HUES48 (cell line): ENCODE measurements at regions not wholly inside any gene's neighbourhood (a gene's known extent, or its start where the extent isn't known, plus 50 kb on each side); places are given as distances from the start of the nearest gene placed in this dataset.

Source experiments
- H3K27ac ChIP-seq: one replicate; pipeline ENCODE4 v1.7.0; 2013; ENCODE audit warnings: low read depth, low read length, inconsistent platforms
- H3K27me3 ChIP-seq: 2 replicates; pipeline ENCODE4 v1.6.1; 2013; ENCODE audit warnings: mild to moderate bottlenecking, low read length; ENCODE audit not compliant: control insufficient read depth, insufficient read depth
- H3K36me3 ChIP-seq: 2 replicates; pipeline ENCODE4 v1.6.1; 2013; ENCODE audit warnings: low read length; ENCODE audit not compliant: control insufficient read depth, insufficient read depth
- H3K4me1 ChIP-seq: 2 replicates; pipeline ENCODE4 v1.6.1; 2013; ENCODE audit warnings: mild to moderate bottlenecking, low read length; ENCODE audit not compliant: control insufficient read depth, insufficient read depth
- H3K4me3 ChIP-seq: 2 replicates; pipeline ENCODE4 v1.5.1; 2013; ENCODE audit warnings: mild to moderate bottlenecking, low read depth, low read length
- H3K9ac ChIP-seq: 2 replicates; pipeline ENCODE4 v1.6.1; 2013; ENCODE audit warnings: mild to moderate bottlenecking, low read depth, low read length, moderate library complexity
- H3K9me3 ChIP-seq: 2 replicates; pipeline ENCODE4 v1.6.1; 2013; ENCODE audit warnings: low read length; ENCODE audit not compliant: control insufficient read depth, insufficient read depth

GRCh38 chr16:73387979-73388378 is 340.1 kb upstream of the ZFHX3 start:
- no peak overlapping the region for H3K27ac ChIP-seq
- H3K4me1 ChIP-seq = peaks cover 2% of the 10 kb centered on the region
- H3K27me3 ChIP-seq = no peaks in the 10 kb centered on the region
- no peaks in the 10 kb centered on the region for H3K9me3 ChIP-seq
- no peak overlapping the region for H3K4me3 ChIP-seq
- H3K9ac ChIP-seq = no peak overlapping the region
- no peaks in the 10 kb centered on the region for H3K36me3 ChIP-seq

GRCh38 chr16:73385696-73386095 is 337.8 kb upstream of the ZFHX3 start:
- Histone ChIP-seq H3K27ac (no peak overlapping the region), H3K9ac (no peak overlapping the region)

GRCh38 chr16:73384506-73385089 is 336.7 kb upstream of the ZFHX3 start:
- H3K27ac ChIP-seq = no peak overlapping the region
- peaks cover 5% of the 10 kb centered on the region for H3K4me1 ChIP-seq
- H3K4me3 ChIP-seq = no peak overlapping the region
- no peak overlapping the region for H3K9ac ChIP-seq
- H3K36me3 ChIP-seq = no peaks in the 10 kb centered on the region
- H3K9me3 ChIP-seq = no peaks in the 10 kb centered on the region
- no peaks in the 10 kb centered on the region for H3K27me3 ChIP-seq

More at GRCh38 chr16:73385696-73386095, 337.8 kb upstream of the ZFHX3 start:
- peaks cover 5% of the 10 kb centered on the region for H3K4me1 ChIP-seq
- no peak overlapping the region for H3K4me3 ChIP-seq
- no peaks in the 10 kb centered on the region for H3K36me3 ChIP-seq
- no peaks in the 10 kb centered on the region for H3K27me3 ChIP-seq
- H3K9me3 ChIP-seq = no peaks in the 10 kb centered on the region

DNA sequence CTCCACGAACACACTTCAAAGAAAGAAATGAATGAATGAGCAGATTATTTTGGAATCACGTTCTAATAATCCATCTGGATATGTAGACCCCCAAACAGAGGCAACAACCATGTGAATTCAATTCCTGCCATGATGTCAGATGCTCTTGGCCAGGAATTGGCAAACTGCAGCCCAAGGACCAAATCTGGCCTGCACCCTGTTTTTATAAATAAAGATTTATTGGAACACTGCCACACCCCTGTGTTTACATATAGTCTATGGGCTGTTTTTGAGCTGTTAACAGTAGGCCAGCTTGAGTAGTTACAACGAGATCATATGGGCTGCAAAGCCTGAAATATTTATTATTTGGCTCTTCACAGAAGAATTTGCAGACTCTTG is 336.0 kb upstream of the ZFHX3 start:
- Histone ChIP-seq H3K4me3 (no peak overlapping the region), H3K9ac (no peak overlapping the region), H3K9me3 (no peaks in the 10 kb centered on the region), H3K27me3 (no peaks in the 10 kb centered on the region), H3K36me3 (no peaks in the 10 kb centered on the region), H3K27ac (no peak overlapping the region), H3K4me1 (peaks cover 5% of the 10 kb centered on the region)

- H3K27ac ChIP-seq = no peak overlapping the region
- no peak overlapping the region for H3K9ac ChIP-seq
- no peaks in the 10 kb centered on the region for H3K27me3 ChIP-seq
- no peak overlapping the region for H3K4me3 ChIP-seq
- H3K36me3 ChIP-seq = no peaks in the 10 kb centered on the region
- H3K4me1 ChIP-seq = peaks cover 5% of the 10 kb centered on the region
- no peaks in the 10 kb centered on the region for H3K9me3 ChIP-seq
Observed at GRCh38 chr16:73383195-73383987, 335.5 kb upstream of the ZFHX3 start.

- H3K36me3 ChIP-seq = no peaks in the 10 kb centered on the region
- no peak overlapping the region for H3K27ac ChIP-seq
- no peak overlapping the region for H3K4me3 ChIP-seq
- H3K4me1 ChIP-seq = peaks cover 5% of the 10 kb centered on the region
- H3K27me3 ChIP-seq = no peaks in the 10 kb centered on the region
- no peaks in the 10 kb centered on the region for H3K9me3 ChIP-seq
- H3K9ac ChIP-seq = no peak overlapping the region
Observed at GRCh38 chr16:73378471-73378870, 330.5 kb upstream of the ZFHX3 start.

- Histone ChIP-seq H3K4me1 (no peaks in the 10 kb centered on the region), H3K36me3 (no peaks in the 10 kb centered on the region), H3K9me3 (no peaks in the 10 kb centered on the region), H3K27me3 (no peaks in the 10 kb centered on the region), H3K9ac (no peak overlapping the region), H3K4me3 (no peak overlapping the region), H3K27ac (no peak overlapping the region)
Observed at GRCh38 chr16:73371584-73372319, 323.8 kb upstream of the ZFHX3 start.

DNA sequence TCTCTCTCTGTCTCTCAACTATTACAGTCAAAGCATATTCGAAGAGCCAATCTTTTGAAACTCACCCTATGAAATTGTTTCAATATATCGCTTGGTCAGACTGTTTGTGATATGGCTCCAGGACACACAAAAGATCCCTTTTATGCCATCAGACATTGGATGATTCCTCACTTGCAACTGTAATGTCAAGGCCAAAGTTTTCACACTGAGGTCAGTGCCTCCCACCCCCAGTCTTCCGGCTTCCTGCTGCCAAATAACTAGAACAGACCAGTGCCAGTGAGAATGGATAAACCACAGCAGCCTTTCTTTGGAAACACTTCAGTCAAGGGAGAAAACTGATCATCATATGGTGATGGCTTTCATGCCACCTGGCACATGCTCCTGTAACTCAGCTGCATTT is 321.9 kb upstream of the ZFHX3 start:
- no peak overlapping the region for H3K27ac ChIP-seq
- no peaks in the 10 kb centered on the region for H3K4me1 ChIP-seq
- H3K27me3 ChIP-seq = no peaks in the 10 kb centered on the region
- H3K9me3 ChIP-seq = no peaks in the 10 kb centered on the region
- H3K9ac ChIP-seq = no peak overlapping the region
- no peak overlapping the region for H3K4me3 ChIP-seq
- no peaks in the 10 kb centered on the region for H3K36me3 ChIP-seq

GRCh38 chr16:73368715-73369114 is 320.8 kb upstream of the ZFHX3 start:
- H3K36me3 ChIP-seq = no peaks in the 10 kb centered on the region
- H3K4me1 ChIP-seq = no peaks in the 10 kb centered on the region
- H3K27me3 ChIP-seq = no peaks in the 10 kb centered on the region
- no peak overlapping the region for H3K9ac ChIP-seq
- H3K4me3 ChIP-seq = no peak overlapping the region
- H3K9me3 ChIP-seq = no peaks in the 10 kb centered on the region
- H3K27ac ChIP-seq = no peak overlapping the region

DNA sequence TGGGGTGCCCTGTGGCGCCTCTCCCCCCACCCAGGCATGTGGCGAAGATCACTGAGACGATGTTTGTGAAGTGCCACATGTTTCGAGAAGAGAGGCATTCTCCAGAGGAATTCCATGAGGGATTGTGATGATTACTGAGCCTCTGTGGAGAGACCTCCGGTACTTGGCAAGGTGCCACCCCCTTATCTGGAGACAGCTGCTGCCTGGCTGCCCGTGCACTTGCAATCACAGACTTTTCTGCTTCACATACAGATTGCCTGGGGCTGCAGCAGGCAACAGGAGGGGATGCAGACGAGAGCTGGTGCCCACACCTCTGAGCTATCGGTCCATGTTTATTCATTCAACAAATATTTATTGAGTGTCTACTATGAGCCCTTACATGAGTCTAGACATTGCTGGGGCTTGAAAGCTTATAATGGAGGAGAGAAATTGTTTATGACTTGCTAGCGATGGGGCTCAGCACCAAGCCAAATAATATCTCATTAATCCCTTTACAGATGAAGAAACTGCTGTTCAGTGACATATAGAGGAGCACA is 317.2 kb upstream of the ZFHX3 start:
- H3K36me3 ChIP-seq = no peaks in the 10 kb centered on the region
- no peaks in the 10 kb centered on the region for H3K9me3 ChIP-seq
- H3K9ac ChIP-seq = no peak overlapping the region
- no peaks in the 10 kb centered on the region for H3K4me1 ChIP-seq
- no peaks in the 10 kb centered on the region for H3K27me3 ChIP-seq
- no peak overlapping the region for H3K27ac ChIP-seq
- no peak overlapping the region for H3K4me3 ChIP-seq

DNA sequence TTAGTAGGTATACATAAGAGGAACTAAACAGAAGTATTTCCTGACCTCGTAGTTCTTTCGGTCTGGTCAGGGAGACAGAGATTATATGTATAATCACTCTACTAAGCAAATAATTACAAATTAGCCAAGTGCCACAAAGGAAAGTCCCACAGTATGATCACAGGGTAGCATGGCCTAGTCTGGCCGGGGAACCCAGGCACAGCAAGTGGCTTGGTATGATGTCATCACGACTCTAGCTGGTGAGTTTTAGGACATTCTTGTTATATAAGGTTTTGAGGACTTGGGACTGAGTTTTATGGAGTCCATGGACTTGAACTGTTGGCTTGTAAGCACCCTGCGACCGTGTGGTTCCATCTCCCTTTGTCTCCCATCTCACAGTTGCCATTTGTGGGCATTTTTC is 316.5 kb upstream of the ZFHX3 start:
- Histone ChIP-seq H3K27me3 (no peaks in the 10 kb centered on the region), H3K27ac (no peak overlapping the region), H3K9ac (no peak overlapping the region)

More for the DNA sequence above, 316.5 kb upstream of the ZFHX3 start:
- H3K4me3 ChIP-seq = no peak overlapping the region
- no peaks in the 10 kb centered on the region for H3K9me3 ChIP-seq
- no peaks in the 10 kb centered on the region for H3K4me1 ChIP-seq
- H3K36me3 ChIP-seq = no peaks in the 10 kb centered on the region
